ENCODE measurements at regions not wholly inside any gene's neighbourhood (a gene's known extent, or its start where the extent isn't known, plus 50 kb on each side); places are given as distances from the start of the nearest gene placed in this dataset.

- Histone ChIP-seq H3K79me2 (ENCODE audit: insufficient read depth, low read length) (no peaks in the 10 kb centered on the region), H3K56ac (ENCODE audit: insufficient read length, low read depth, low read length) (no peak overlapping the region), H3K18ac (ENCODE audit: insufficient read length, low read depth, low read length) (no peak overlapping the region), H2BK120ac (ENCODE audit: low read depth, low read length, poor library complexity, severe bottlenecking) (no peak overlapping the region), H2BK12ac (ENCODE audit: insufficient read length, low read depth, low read length) (no peak overlapping the region), H3K27ac (ENCODE audit: insufficient read length, low read depth, low read length) (no peak overlapping the region), H2BK15ac (ENCODE audit: low read depth, low read length) (no peak overlapping the region), H3T11ph (ENCODE audit: low read length) (no peak overlapping the region), H3K4ac (ENCODE audit: low read depth, low read length) (no peak overlapping the region), H3K27me3 (ENCODE audit: insufficient read depth, low read length) (no peaks in the 10 kb centered on the region), H3K23me2 (ENCODE audit: insufficient read length, low read depth, low read length, poor library complexity, severe bottlenecking) (no peaks in the 10 kb centered on the region), H3K4me2 (ENCODE audit: insufficient read depth, insufficient read length, low read length) (no peak overlapping the region), H3K14ac (ENCODE audit: insufficient read depth, low read length) (no peak overlapping the region), H3K23ac (ENCODE audit: insufficient read length, low read depth, low read length) (no peak overlapping the region), H2AFZ (ENCODE audit: low read length) (no peak overlapping the region), H4K91ac (ENCODE audit: insufficient read length, low read depth, low read length) (no peak overlapping the region), H3K9ac (ENCODE audit: extremely low read depth, insufficient read length, low read length) (no peak overlapping the region), H3K4me1 (ENCODE audit: insufficient read depth, low read length) (no peaks in the 10 kb centered on the region), H4K20me1 (ENCODE audit: control insufficient read depth, insufficient read depth, insufficient read length) (no peaks in the 10 kb centered on the region), H2BK5ac (ENCODE audit: insufficient read length, low read length) (no peak overlapping the region), H3K79me1 (ENCODE audit: insufficient read depth, low read depth, low read length, poor library complexity, severe bottlenecking) (no peaks in the 10 kb centered on the region), H2AK5ac (ENCODE audit: insufficient read length, low read length) (no peak overlapping the region), H4K5ac (ENCODE audit: insufficient read length, low read depth, low read length) (no peak overlapping the region), H2BK20ac (ENCODE audit: low read depth, low read length, poor library complexity, severe bottlenecking) (no peak overlapping the region), H4K8ac (replicated peaks; ENCODE audit: insufficient read length, low read depth, low read length) (no peak overlapping the region), H3K9me3 (ENCODE audit: control insufficient read depth, low read depth, low read length) (peaks cover 36% of the 10 kb centered on the region)
- WGBS (ENCODE audit: extremely low coverage, insufficient read length, low lambda C conversion rate), result no CpG with 5 or more reads among the region's 4 CpGs
- TF ChIP-seq, protein P1, sequence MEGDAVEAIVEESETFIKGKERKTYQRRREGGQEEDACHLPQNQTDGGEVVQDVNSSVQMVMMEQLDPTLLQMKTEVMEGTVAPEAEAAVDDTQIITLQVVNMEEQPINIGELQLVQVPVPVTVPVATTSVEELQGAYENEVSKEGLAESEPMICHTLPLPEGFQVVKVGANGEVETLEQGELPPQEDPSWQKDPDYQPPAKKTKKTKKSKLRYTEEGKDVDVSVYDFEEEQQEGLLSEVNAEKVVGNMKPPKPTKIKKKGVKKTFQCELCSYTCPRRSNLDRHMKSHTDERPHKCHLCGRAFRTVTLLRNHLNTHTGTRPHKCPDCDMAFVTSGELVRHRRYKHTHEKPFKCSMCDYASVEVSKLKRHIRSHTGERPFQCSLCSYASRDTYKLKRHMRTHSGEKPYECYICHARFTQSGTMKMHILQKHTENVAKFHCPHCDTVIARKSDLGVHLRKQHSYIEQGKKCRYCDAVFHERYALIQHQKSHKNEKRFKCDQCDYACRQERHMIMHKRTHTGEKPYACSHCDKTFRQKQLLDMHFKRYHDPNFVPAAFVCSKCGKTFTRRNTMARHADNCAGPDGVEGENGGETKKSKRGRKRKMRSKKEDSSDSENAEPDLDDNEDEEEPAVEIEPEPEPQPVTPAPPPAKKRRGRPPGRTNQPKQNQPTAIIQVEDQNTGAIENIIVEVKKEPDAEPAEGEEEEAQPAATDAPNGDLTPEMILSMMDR (conservative IDR thresholded peaks at IDR 0.05), result no peak
- H3K27ac Mint-ChIP-seq, result no peak overlapping the region
- peaks cover 76 to 81% of the 10 kb centered on the region in 2 experiments for H3K9me3 Mint-ChIP-seq
- no peak overlapping the region for H3K4me3 Mint-ChIP-seq
- H3K4me1 Mint-ChIP-seq, result peaks cover 15 to 18% of the 10 kb centered on the region in 2 experiments
- H3K27me3 Mint-ChIP-seq (ENCODE audit: low read depth), result no peaks in the 10 kb centered on the region; the same call in 1 of the 2 replicates
- DNase-seq, result no peak
- peaks cover 56 to 84% (median 56%) of the 10 kb centered on the region in 3 experiments for H3K36me3 Mint-ChIP-seq (ENCODE audit: insufficient read depth in 1 of 3, low read depth in 3 of 3)
Measured at GRCh38 chr6:106862858-106863257, 111.7 kb downstream of the CD24 start.

All from H9 (cell line).